Right lobe of liver (tissue), 4 donors: ENCODE measurements at regions not wholly inside any gene's neighbourhood (a gene's known extent, or its start where the extent isn't known, plus 50 kb on each side); places are given as distances from the start of the nearest gene placed in this dataset.

Source experiments
- POLR2A ChIP-seq: fragments of 450-650 bp; IDR thresholded peaks from one replicate; pipeline ENCODE4 v1.6.1; 2017; ENCODE audit warnings: antibody characterized with exemption, mild to moderate bottlenecking
- TF ChIP-seq, protein P1 (sequence below), 4 donors: fragments of 200-600 bp in 3 of 4; fragments of 450-650 bp in 1 of 4; IDR thresholded peaks; one replicate each; pipeline versions ENCODE4 v1.5.1 to v1.8.0; 2016 to 2022; ENCODE audit warnings: antibody characterized with exemption in 4 of 4, mild to moderate bottlenecking in 2 of 4
- donor health status: DM: no; HTN: no; CAD: no.
- donor health status: DM: no; HTN: no; CAD: no.
- donor health status: DM: no; HTN: yes; CAD: no.

DNA sequence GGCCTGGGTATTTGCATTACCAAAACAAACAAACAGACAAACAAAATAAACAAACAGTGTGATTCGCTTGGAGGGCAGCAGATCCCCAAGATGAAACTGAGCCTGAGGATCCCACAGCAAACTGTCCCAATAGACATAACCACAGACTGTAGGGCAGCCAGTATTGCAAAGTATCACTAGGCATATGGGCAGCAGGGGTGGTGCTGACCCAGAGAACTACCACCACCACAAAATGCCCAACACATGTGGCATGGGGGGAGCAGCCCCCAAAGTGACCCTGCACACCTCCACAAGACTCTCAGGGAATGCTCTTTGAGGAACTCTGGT, 330.1 kb downstream of the CYRIA start:
- TF ChIP-seq, protein P1, sequence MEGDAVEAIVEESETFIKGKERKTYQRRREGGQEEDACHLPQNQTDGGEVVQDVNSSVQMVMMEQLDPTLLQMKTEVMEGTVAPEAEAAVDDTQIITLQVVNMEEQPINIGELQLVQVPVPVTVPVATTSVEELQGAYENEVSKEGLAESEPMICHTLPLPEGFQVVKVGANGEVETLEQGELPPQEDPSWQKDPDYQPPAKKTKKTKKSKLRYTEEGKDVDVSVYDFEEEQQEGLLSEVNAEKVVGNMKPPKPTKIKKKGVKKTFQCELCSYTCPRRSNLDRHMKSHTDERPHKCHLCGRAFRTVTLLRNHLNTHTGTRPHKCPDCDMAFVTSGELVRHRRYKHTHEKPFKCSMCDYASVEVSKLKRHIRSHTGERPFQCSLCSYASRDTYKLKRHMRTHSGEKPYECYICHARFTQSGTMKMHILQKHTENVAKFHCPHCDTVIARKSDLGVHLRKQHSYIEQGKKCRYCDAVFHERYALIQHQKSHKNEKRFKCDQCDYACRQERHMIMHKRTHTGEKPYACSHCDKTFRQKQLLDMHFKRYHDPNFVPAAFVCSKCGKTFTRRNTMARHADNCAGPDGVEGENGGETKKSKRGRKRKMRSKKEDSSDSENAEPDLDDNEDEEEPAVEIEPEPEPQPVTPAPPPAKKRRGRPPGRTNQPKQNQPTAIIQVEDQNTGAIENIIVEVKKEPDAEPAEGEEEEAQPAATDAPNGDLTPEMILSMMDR (IDR thresholded peaks at IDR 0.05): no peak
- no peak for TF ChIP-seq POLR2A
